Transverse colon (tissue), 4 donors: ENCODE measurements at regions not wholly inside any gene's neighbourhood (a gene's known extent, or its start where the extent isn't known, plus 50 kb on each side); places are given as distances from the start of the nearest gene placed in this dataset.

Experiments used
- DNase-seq: peaks from one replicate; pipeline ENCODE4 v3.0.0-alpha.2; 2019
- H3K27ac ChIP-seq, 4 donors: fragments of 200-600 bp; sonication (generic); 2 replicates each; pipeline ENCODE4 v1.5.1; 2016 to 2018; ENCODE audit warnings: inconsistent platforms in 4 of 4
- H3K27me3 ChIP-seq: fragments of 200-600 bp; sonication (generic); 2 replicates; pipeline ENCODE4 v1.5.1; 2017; ENCODE audit warnings: inconsistent platforms
- H3K36me3 ChIP-seq, 4 donors: fragments of 200-600 bp; sonication (generic); 2 replicates each; pipeline ENCODE4 v1.5.1; 2017 to 2019; ENCODE audit warnings: inconsistent platforms in 4 of 4
- H3K4me1 ChIP-seq, 4 donors: fragments of 200-600 bp; sonication (generic); 2 replicates each; pipeline ENCODE4 v1.5.1; 2017 to 2020; ENCODE audit warnings: inconsistent platforms in 4 of 4
- H3K4me3 ChIP-seq, 4 donors: fragments of 200-600 bp; sonication (generic); 1 replicate in 1 of 4; 2 replicates in 3 of 4; pipeline versions ENCODE4 v1.5.1 to v1.6.1; 2017 to 2019; ENCODE audit warnings: inconsistent platforms in 4 of 4
- H3K9me3 ChIP-seq, 2 donors: fragments of 200-600 bp; sonication (generic); 2 replicates each; pipeline ENCODE4 v1.5.1; 2017 to 2019; ENCODE audit warnings: inconsistent platforms in 2 of 2
- CTCF ChIP-seq, 5 experiments: fragments of 200-600 bp in 3 of 5; fragments of 450-650 bp in 2 of 5; sonication (generic) in 3 of 5; IDR thresholded peaks; 1 replicate in 2 of 5; 2 replicates in 3 of 5; pipeline ENCODE4 v1.5.1; 2016 to 2017; ENCODE audit warnings: antibody characterized with exemption in 5 of 5, inconsistent platforms in 3 of 5, mild to moderate bottlenecking in 2 of 5, moderate library complexity in 1 of 5
- EP300 ChIP-seq: sonication (generic); formaldehyde crosslinking; IDR thresholded peaks from one replicate; pipeline ENCODE4 v1.6.1; 2017; ENCODE audit warnings: antibody characterized with exemption, low read depth
- POLR2A ChIP-seq: fragments of 450-650 bp; IDR thresholded peaks from one replicate; pipeline ENCODE4 v1.6.1; 2016; ENCODE audit warnings: antibody characterized with exemption, mild to moderate bottlenecking, moderate library complexity
- POLR2AphosphoS5 ChIP-seq, 3 donors: sonication (generic); formaldehyde crosslinking; IDR thresholded peaks; one replicate each; pipeline ENCODE4 v1.6.1; 2016; ENCODE audit warnings: antibody characterized with exemption in 3 of 3
- WGBS, 2 donors: methylation state at CpG; one replicate each; pipeline ENCODE4 v1.1.5; 2018; ENCODE audit warnings: low coverage in 1 of 2; 5-methylcytosine and 5-hydroxymethylcytosine counted together
- in situ Hi-C, 4 donors: fragments of 200-750 bp; cut with MboI; loops; one replicate each; pipeline versions ENCODE4 v1.15.0 to v1.15.1; 2017; ENCODE audit warnings: low sequenced_read_pairs in 3 of 4, low pct_ligation_motif_present in 1 of 4, low pct_unique_long_range_greater_than_20kb in 1 of 4
- intact Hi-C: fragments of 100-400 bp; cut with DNase I; formaldehyde crosslinking; loops from one replicate; pipeline ENCODE4 v1.15.1; 2023; ENCODE audit warnings: low total_unique reads

GRCh38 chr17:34781071-34781470, 180.2 kb downstream of the CCT6B start:
- H3K4me3 ChIP-seq, result no peak overlapping the region
- in situ Hi-C loops (no loop called here), intact Hi-C loops (no loop called here)
- no peaks in the 10 kb centered on the region for H3K9me3 ChIP-seq
- 53% methylated on average over 3 of the region's 3 CpGs; no CpG with 5 or more reads in 1 of the 2 donors for WGBS, 2 donors
- H3K27me3 ChIP-seq, result no peaks in the 10 kb centered on the region
- no peak overlapping the region for H3K27ac ChIP-seq
- no peaks in the 10 kb centered on the region for H3K36me3 ChIP-seq
- no peaks in the 10 kb centered on the region for H3K4me1 ChIP-seq
- no peak for DNase-seq
- TF ChIP-seq POLR2AphosphoS5 (IDR thresholded peaks at IDR 0.05) (no peak), CTCF (IDR thresholded peaks at IDR 0.05) (no peak), POLR2A (no peak), EP300 (no peak)

- Histone ChIP-seq H3K9me3 (no peaks in the 10 kb centered on the region), H3K27ac (no peak overlapping the region), H3K4me1 (no peaks in the 10 kb centered on the region), H3K27me3 (no peaks in the 10 kb centered on the region), H3K4me3 (no peak overlapping the region), H3K36me3 (no peaks in the 10 kb centered on the region)
- WGBS, 2 donors, result 74% methylated on average over 3 of the region's 3 CpGs; no CpG with 5 or more reads in 1 of the 2 donors
- in situ Hi-C loops, result no loop called here
- TF ChIP-seq CTCF (IDR thresholded peaks at IDR 0.05), result no peak
- no peak for TF ChIP-seq POLR2AphosphoS5 (IDR thresholded peaks at IDR 0.05)
- TF ChIP-seq EP300, result no peak
- no peak for TF ChIP-seq POLR2A
- intact Hi-C loops, result no loop called here
- no peak for DNase-seq
Measured at GRCh38 chr17:34780438-34780837, 180.8 kb downstream of the CCT6B start.

GRCh38 chr17:34776456-34777443, 184.5 kb downstream of the CCT6B start:
- Histone ChIP-seq H3K27me3 (no peaks in the 10 kb centered on the region), H3K36me3 (no peaks in the 10 kb centered on the region), H3K4me1 (no peaks in the 10 kb centered on the region), H3K4me3 (no peak overlapping the region), H3K9me3 (no peaks in the 10 kb centered on the region), H3K27ac (no peak overlapping the region)
- intact Hi-C loops (no loop called here), in situ Hi-C loops (no loop called here)
- DNase-seq, result no peak
- TF ChIP-seq POLR2AphosphoS5 (IDR thresholded peaks at IDR 0.05) (no peak), CTCF (IDR thresholded peaks at IDR 0.05) (no peak), EP300 (no peak), POLR2A (no peak)
- WGBS, 2 donors, result 38 to 58% methylated on average over 2 to 17 of the region's 17 CpGs

GRCh38 chr17:34773036-34773435, 188.2 kb downstream of the CCT6B start:
- TF ChIP-seq CTCF (IDR thresholded peaks at IDR 0.05) (no peak), POLR2A (no peak), EP300 (no peak), POLR2AphosphoS5 (IDR thresholded peaks at IDR 0.05) (no peak)
- H3K4me1 ChIP-seq, result no peaks in the 10 kb centered on the region
- H3K27me3 ChIP-seq, result no peaks in the 10 kb centered on the region
- no peak overlapping the region for H3K27ac ChIP-seq
- 53% methylated on average over 4 of the region's 4 CpGs; no CpG with 5 or more reads in 1 of the 2 donors for WGBS, 2 donors
- intact Hi-C loops, result no loop called here
- H3K36me3 ChIP-seq, result no peaks in the 10 kb centered on the region
- no peak overlapping the region for H3K4me3 ChIP-seq
- in situ Hi-C loops, result loop anchor here in 1 of 4 donors (25.0 kb wide), 1 partner anchor 89 kb away; no protein-coding TSS in a partner anchor
- no peak for DNase-seq
- H3K9me3 ChIP-seq, result no peaks in the 10 kb centered on the region
